Tibial nerve (tissue), 4 donors: ENCODE measurements at regions not wholly inside any gene's neighbourhood (a gene's known extent, or its start where the extent isn't known, plus 50 kb on each side); places are given as distances from the start of the nearest gene placed in this dataset.

Experiments
- DNase-seq, 2 donors: peaks; one replicate each; pipeline ENCODE4 v3.0.0-alpha.2; 2019; ENCODE audit warnings: low spot score in 2 of 2
- H3K27ac ChIP-seq, 4 donors: fragments of 200-600 bp; sonication (generic) in 3 of 4; one replicate each; pipeline ENCODE4 v1.5.1; 2017 to 2019; ENCODE audit warnings: mild to moderate bottlenecking in 1 of 4
- H3K27me3 ChIP-seq, 2 donors: fragments of 200-600 bp; sonication (generic) in 1 of 2; one replicate each; pipeline versions ENCODE4 v1.5.1 to v1.6.0; 2017 to 2019
- H3K36me3 ChIP-seq, 3 donors: fragments of 200-600 bp; sonication (generic); one replicate each; pipeline ENCODE4 v1.5.1; 2018 to 2019
- H3K4me1 ChIP-seq, 4 donors: fragments of 200-600 bp; sonication (generic) in 3 of 4; one replicate each; pipeline ENCODE4 v1.5.1; 2017 to 2019
- H3K4me3 ChIP-seq, 4 donors: fragments of 200-600 bp; sonication (generic) in 3 of 4; one replicate each; pipeline ENCODE4 v1.5.1; 2017 to 2019; ENCODE audit warnings: mild to moderate bottlenecking in 1 of 4, moderate library complexity in 1 of 4
- H3K9me3 ChIP-seq, 4 donors: fragments of 200-600 bp; sonication (generic) in 3 of 4; one replicate each; pipeline ENCODE4 v1.5.1; 2017 to 2019
- CTCF ChIP-seq, 5 experiments: fragments of 200-600 bp in 3 of 5; fragments of 450-650 bp in 2 of 5; sonication (generic) in 3 of 5; IDR thresholded peaks; one replicate each; pipeline ENCODE4 v1.5.1; 2016 to 2019; ENCODE audit warnings: antibody characterized with exemption in 5 of 5, mild to moderate bottlenecking in 3 of 5, moderate library complexity in 2 of 5
- EP300 ChIP-seq, 2 donors: sonication (generic); formaldehyde crosslinking; IDR thresholded peaks; one replicate each; pipeline ENCODE4 v1.6.1; 2017; ENCODE audit warnings: antibody characterized with exemption in 2 of 2, mild to moderate bottlenecking in 1 of 2
- POLR2A ChIP-seq, 2 donors: fragments of 450-650 bp; IDR thresholded peaks; one replicate each; pipeline ENCODE4 v1.6.1; 2017; ENCODE audit warnings: antibody characterized with exemption in 2 of 2, mild to moderate bottlenecking in 2 of 2, moderate library complexity in 2 of 2
- WGBS, 2 donors: methylation state at CpG; one replicate each; pipeline ENCODE4 v1.1.5; 2018; 5-methylcytosine and 5-hydroxymethylcytosine counted together

GRCh38 chr12:118853634-118854033 is 127.7 kb upstream of the SRRM4 start:
- Histone ChIP-seq H3K27ac (no peak overlapping the region), H3K4me3 (no peak overlapping the region), H3K36me3 (no peaks in the 10 kb centered on the region), H3K27me3 (no peaks in the 10 kb centered on the region), H3K9me3 (no peaks in the 10 kb centered on the region), H3K4me1 (no peaks in the 10 kb centered on the region)
- DNase-seq = no peak
- WGBS, 2 donors = 67 to 77% methylated on average over 4 of the region's 4 CpGs
- no peak for TF ChIP-seq EP300 (IDR thresholded peaks at IDR 0.05)
- TF ChIP-seq CTCF (IDR thresholded peaks at IDR 0.05) = no peak
- no peak for TF ChIP-seq POLR2A (IDR thresholded peaks at IDR 0.05)

- Histone ChIP-seq H3K27me3 (no peaks in the 10 kb centered on the region), H3K27ac (no peak overlapping the region), H3K9me3 (no peaks in the 10 kb centered on the region), H3K4me3 (no peak overlapping the region), H3K4me1 (no peaks in the 10 kb centered on the region), H3K36me3 (no peaks in the 10 kb centered on the region)
- DNase-seq = no peak
- 85 to 92% methylated on average over 2 of the region's 2 CpGs for WGBS, 2 donors
- TF ChIP-seq CTCF (IDR thresholded peaks at IDR 0.05) (no peak), POLR2A (IDR thresholded peaks at IDR 0.05) (no peak), EP300 (IDR thresholded peaks at IDR 0.05) (no peak)
Observed at GRCh38 chr12:118855858-118856257, 125.5 kb upstream of the SRRM4 start.

- TF ChIP-seq EP300 (IDR thresholded peaks at IDR 0.05) = no peak
- no peak for TF ChIP-seq CTCF (IDR thresholded peaks at IDR 0.05)
- no peak for TF ChIP-seq POLR2A (IDR thresholded peaks at IDR 0.05)
- no peak for DNase-seq
- WGBS, 2 donors = 27 to 36% methylated on average over 3 of the region's 3 CpGs
- Histone ChIP-seq H3K27me3 (no peaks in the 10 kb centered on the region), H3K36me3 (no peaks in the 10 kb centered on the region), H3K27ac (no peak overlapping the region), H3K4me1 (no peaks in the 10 kb centered on the region), H3K9me3 (no peaks in the 10 kb centered on the region), H3K4me3 (no peak overlapping the region)
Observed at GRCh38 chr12:118866346-118866745, 115.0 kb upstream of the SRRM4 start.

DNA sequence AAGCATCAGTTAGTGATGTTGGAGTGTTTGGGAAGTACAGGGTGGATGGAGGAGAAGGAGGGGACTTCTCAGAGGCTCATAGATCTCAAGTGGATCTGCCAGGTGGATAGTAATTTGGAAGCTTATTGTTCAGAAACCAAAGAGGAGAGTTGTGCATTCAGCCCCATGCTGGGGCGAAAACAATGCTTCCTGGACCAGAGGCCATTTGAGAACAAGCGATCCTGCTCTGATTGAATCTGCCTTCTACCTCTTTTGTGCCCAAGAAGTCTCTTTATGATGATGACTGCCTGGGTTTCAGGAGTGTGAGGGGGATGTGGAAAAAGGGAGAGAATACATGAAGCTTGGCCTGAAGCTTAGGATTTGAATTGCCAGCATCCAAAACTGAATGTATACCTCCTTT is 110.8 kb upstream of the SRRM4 start:
- Histone ChIP-seq H3K4me1 (no peaks in the 10 kb centered on the region), H3K27ac (no peak overlapping the region), H3K4me3 (no peak overlapping the region), H3K27me3 (no peaks in the 10 kb centered on the region), H3K36me3 (no peaks in the 10 kb centered on the region), H3K9me3 (no peaks in the 10 kb centered on the region)
- no peak for DNase-seq
- TF ChIP-seq POLR2A (IDR thresholded peaks at IDR 0.05) (no peak), EP300 (IDR thresholded peaks at IDR 0.05) (no peak), CTCF (IDR thresholded peaks at IDR 0.05) (no peak)
- 61 to 69% methylated on average over 2 of the region's 2 CpGs for WGBS, 2 donors

- no peaks in the 10 kb centered on the region for H3K27me3 ChIP-seq
- H3K4me3 ChIP-seq = no peak overlapping the region
- H3K36me3 ChIP-seq = no peaks in the 10 kb centered on the region
- H3K27ac ChIP-seq = no peak overlapping the region
- 24 to 31% methylated on average over 6 of the region's 6 CpGs for WGBS, 2 donors
- no peak for DNase-seq
- no peak for TF ChIP-seq POLR2A (IDR thresholded peaks at IDR 0.05)
- TF ChIP-seq CTCF (IDR thresholded peaks at IDR 0.05) = no peak
- no peak for TF ChIP-seq EP300 (IDR thresholded peaks at IDR 0.05)
- H3K4me1 ChIP-seq = no peaks in the 10 kb centered on the region
- H3K9me3 ChIP-seq = no peaks in the 10 kb centered on the region
Observed at GRCh38 chr12:118874698-118875548, 106.4 kb upstream of the SRRM4 start.
